Dendritic cell treated with granulocyte-macrophage colony-stimulating factor and Interleukin-4, amounts not matched to agents 40 ng/mL and 50 ng/mL, for 4 days (primary cell): ENCODE measurements at regions not wholly inside any gene's neighbourhood (a gene's known extent, or its start where the extent isn't known, plus 50 kb on each side); places are given as distances from the start of the nearest gene placed in this dataset.
"Not testable (repeated sequence)": the region's sequence is repeated elsewhere in the genome, so short reads cannot be mapped to it uniquely, and the experiment has no call there.

Source experiments
- H3K27ac Mint-ChIP-seq: one replicate; pipeline ENCODE4 v1.8.0; 2022; ENCODE audit warnings: mild to moderate bottlenecking, mixed read lengths
- H3K27me3 Mint-ChIP-seq: one replicate; pipeline ENCODE4 v1.8.0; 2022; ENCODE audit warnings: mild to moderate bottlenecking, mixed read lengths
- H3K36me3 Mint-ChIP-seq: one replicate; pipeline ENCODE4 v1.8.0; 2022; ENCODE audit warnings: low read depth, mixed read lengths
- H3K4me1 Mint-ChIP-seq: one replicate; pipeline ENCODE4 v1.8.0; 2022; ENCODE audit warnings: low read depth, mixed read lengths
- H3K4me3 Mint-ChIP-seq: one replicate; pipeline ENCODE4 v1.8.0; 2022; ENCODE audit warnings: mild to moderate bottlenecking, moderate library complexity, mixed read lengths
- H3K9me3 Mint-ChIP-seq: one replicate; pipeline ENCODE4 v1.8.0; 2022; ENCODE audit warnings: mixed read lengths
- intact Hi-C: fragments of 100-400 bp; cut with micrococcal nuclease; formaldehyde crosslinking; loops from one replicate; pipeline ENCODE4 v1.15.0; 2022

GRCh38 chr22:48424201-48424627, 1403.5 kb downstream of the BRD1 start:
- H3K27ac Mint-ChIP-seq: no peak overlapping the region
- H3K4me3 Mint-ChIP-seq: no peak overlapping the region
- H3K4me1 Mint-ChIP-seq: no peaks in the 10 kb centered on the region
- intact Hi-C loops: no loop called here
- H3K27me3 Mint-ChIP-seq: peaks cover 4% of the 10 kb centered on the region
- H3K36me3 Mint-ChIP-seq: no peaks in the 10 kb centered on the region
- H3K9me3 Mint-ChIP-seq: no peaks in the 10 kb centered on the region

GRCh38 chr22:48423481-48423911, 1404.2 kb downstream of the BRD1 start:
- no peaks in the 10 kb centered on the region for H3K9me3 Mint-ChIP-seq
- no peaks in the 10 kb centered on the region for H3K36me3 Mint-ChIP-seq
- no peaks in the 10 kb centered on the region for H3K4me1 Mint-ChIP-seq
- H3K27ac Mint-ChIP-seq: no peak overlapping the region
- no peak overlapping the region for H3K4me3 Mint-ChIP-seq
- intact Hi-C loops: no loop called here
- peaks cover 4% of the 10 kb centered on the region for H3K27me3 Mint-ChIP-seq

- Mint-ChIP-seq H3K27ac (no peak overlapping the region), H3K9me3 (no peaks in the 10 kb centered on the region), H3K27me3 (peaks cover 4% of the 10 kb centered on the region), H3K4me1 (no peaks in the 10 kb centered on the region), H3K4me3 (no peak overlapping the region), H3K36me3 (no peaks in the 10 kb centered on the region)
- intact Hi-C loops: no loop called here
Measured at GRCh38 chr22:48422900-48423480, 1404.7 kb downstream of the BRD1 start.

- H3K4me3 Mint-ChIP-seq: no peak overlapping the region
- no peaks in the 10 kb centered on the region for H3K9me3 Mint-ChIP-seq
- H3K4me1 Mint-ChIP-seq: no peaks in the 10 kb centered on the region
Measured at GRCh38 chr22:48418831-48419230, 1408.8 kb downstream of the BRD1 start.

GRCh38 chr22:48417225-48418070, 1410.2 kb downstream of the BRD1 start:
- no peaks in the 10 kb centered on the region for H3K4me1 Mint-ChIP-seq
- no peaks in the 10 kb centered on the region for H3K9me3 Mint-ChIP-seq
- intact Hi-C loops: no loop called here
- H3K36me3 Mint-ChIP-seq: no peaks in the 10 kb centered on the region
- no peak overlapping the region for H3K4me3 Mint-ChIP-seq
- no peaks in the 10 kb centered on the region for H3K27me3 Mint-ChIP-seq
- H3K27ac Mint-ChIP-seq: no peak overlapping the region

More at GRCh38 chr22:48418831-48419230, 1408.8 kb downstream of the BRD1 start:
- H3K27ac Mint-ChIP-seq: no peak overlapping the region
- H3K36me3 Mint-ChIP-seq: no peaks in the 10 kb centered on the region
- intact Hi-C loops: no loop called here
- H3K27me3 Mint-ChIP-seq: peaks cover 4% of the 10 kb centered on the region

GRCh38 chr22:48416396-48417224, 1411.1 kb downstream of the BRD1 start:
- Mint-ChIP-seq H3K27ac (no peak overlapping the region), H3K27me3 (no peaks in the 10 kb centered on the region), H3K4me3 (no peak overlapping the region), H3K36me3 (no peaks in the 10 kb centered on the region), H3K4me1 (no peaks in the 10 kb centered on the region), H3K9me3 (no peaks in the 10 kb centered on the region)
- intact Hi-C loops: no loop called here

- no peak overlapping the region for H3K27ac Mint-ChIP-seq
- H3K4me3 Mint-ChIP-seq: no peak overlapping the region
- H3K27me3 Mint-ChIP-seq: no peaks in the 10 kb centered on the region
- intact Hi-C loops: no loop called here
- H3K4me1 Mint-ChIP-seq: no peaks in the 10 kb centered on the region
- no peaks in the 10 kb centered on the region for H3K36me3 Mint-ChIP-seq
- H3K9me3 Mint-ChIP-seq: no peaks in the 10 kb centered on the region
Measured at GRCh38 chr22:48415520-48415919, 1412.2 kb downstream of the BRD1 start.

- H3K9me3 Mint-ChIP-seq: no peaks in the 10 kb centered on the region
- no peak overlapping the region for H3K4me3 Mint-ChIP-seq
- H3K4me1 Mint-ChIP-seq: no peaks in the 10 kb centered on the region
- no peaks in the 10 kb centered on the region for H3K36me3 Mint-ChIP-seq
- no peak overlapping the region for H3K27ac Mint-ChIP-seq
- peaks cover 1% of the 10 kb centered on the region for H3K27me3 Mint-ChIP-seq
- intact Hi-C loops: no loop called here
Measured at GRCh38 chr22:48414651-48415050, 1413.0 kb downstream of the BRD1 start.

GRCh38 chr22:48412931-48413330, 1414.7 kb downstream of the BRD1 start:
- H3K27me3 Mint-ChIP-seq, H3K27ac Mint-ChIP-seq, intact Hi-C loops, H3K36me3 Mint-ChIP-seq, H3K4me3 Mint-ChIP-seq, H3K4me1 Mint-ChIP-seq, H3K9me3 Mint-ChIP-seq: not testable (repeated sequence)

- intact Hi-C loops: no loop called here
- Mint-ChIP-seq H3K4me1 (no peaks in the 10 kb centered on the region), H3K9me3 (no peaks in the 10 kb centered on the region), H3K27me3 (peaks cover 1% of the 10 kb centered on the region), H3K4me3 (no peak overlapping the region), H3K36me3 (no peaks in the 10 kb centered on the region), H3K27ac (no peak overlapping the region)
Measured at GRCh38 chr22:48410536-48410935, 1417.1 kb downstream of the BRD1 start.

- intact Hi-C loops: no loop called here
- Mint-ChIP-seq H3K27ac (no peak overlapping the region), H3K4me3 (no peak overlapping the region), H3K36me3 (no peaks in the 10 kb centered on the region), H3K9me3 (no peaks in the 10 kb centered on the region), H3K27me3 (peaks cover 1% of the 10 kb centered on the region), H3K4me1 (no peaks in the 10 kb centered on the region)
Measured at GRCh38 chr22:48407256-48407955, 1420.3 kb downstream of the BRD1 start.

GRCh38 chr22:48406161-48406560, 1421.5 kb downstream of the BRD1 start:
- Mint-ChIP-seq H3K9me3 (no peaks in the 10 kb centered on the region), H3K27me3 (peaks cover 1% of the 10 kb centered on the region), H3K36me3 (no peaks in the 10 kb centered on the region), H3K4me1 (no peaks in the 10 kb centered on the region), H3K4me3 (no peak overlapping the region), H3K27ac (no peak overlapping the region)
- intact Hi-C loops: no loop called here

GRCh38 chr22:48405741-48406140, 1421.9 kb downstream of the BRD1 start:
- H3K9me3 Mint-ChIP-seq: no peaks in the 10 kb centered on the region
- H3K27ac Mint-ChIP-seq: no peak overlapping the region
- H3K36me3 Mint-ChIP-seq: no peaks in the 10 kb centered on the region
- H3K27me3 Mint-ChIP-seq: peaks cover 1% of the 10 kb centered on the region
- intact Hi-C loops: no loop called here
- no peak overlapping the region for H3K4me3 Mint-ChIP-seq
- H3K4me1 Mint-ChIP-seq: no peaks in the 10 kb centered on the region
